ENCODE measurements at regions not wholly inside any gene's neighbourhood (a gene's known extent, or its start where the extent isn't known, plus 50 kb on each side); places are given as distances from the start of the nearest gene placed in this dataset.

DNA sequence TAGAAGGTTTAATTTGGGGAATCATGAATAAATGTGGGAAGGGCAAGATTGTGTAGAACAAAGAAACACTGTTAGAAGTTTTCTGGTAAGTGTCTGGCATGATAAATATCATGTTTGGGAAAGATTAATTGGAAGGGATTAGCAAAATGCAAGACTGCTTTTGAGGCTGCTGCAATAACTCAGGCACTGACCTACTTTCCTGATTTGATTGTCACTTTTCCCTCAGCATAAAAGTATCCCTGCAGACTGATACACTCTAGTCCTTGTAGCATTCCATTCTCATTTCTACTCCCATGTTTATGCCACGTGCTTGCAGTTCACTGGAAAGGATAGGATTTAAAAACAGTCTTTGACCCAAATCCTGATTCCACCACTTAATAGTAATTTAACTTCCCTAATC, 303.3 kb upstream of the SEMA3A start:
- H3K4me2 ChIP-seq (ENCODE audit: low read length): no peak overlapping the region
- POLR2A ChIA-PET: no interaction called here
- no peaks in the 10 kb centered on the region for H3K9me3 ChIP-seq (ENCODE audit: low read length)
- BruUV-seq (replicated peaks): no TSS peak
- no peaks in the 10 kb centered on the region for H3K9me2 ChIP-seq (ENCODE audit: insufficient read depth, low read length)
- TF ChIP-seq, protein P1, sequence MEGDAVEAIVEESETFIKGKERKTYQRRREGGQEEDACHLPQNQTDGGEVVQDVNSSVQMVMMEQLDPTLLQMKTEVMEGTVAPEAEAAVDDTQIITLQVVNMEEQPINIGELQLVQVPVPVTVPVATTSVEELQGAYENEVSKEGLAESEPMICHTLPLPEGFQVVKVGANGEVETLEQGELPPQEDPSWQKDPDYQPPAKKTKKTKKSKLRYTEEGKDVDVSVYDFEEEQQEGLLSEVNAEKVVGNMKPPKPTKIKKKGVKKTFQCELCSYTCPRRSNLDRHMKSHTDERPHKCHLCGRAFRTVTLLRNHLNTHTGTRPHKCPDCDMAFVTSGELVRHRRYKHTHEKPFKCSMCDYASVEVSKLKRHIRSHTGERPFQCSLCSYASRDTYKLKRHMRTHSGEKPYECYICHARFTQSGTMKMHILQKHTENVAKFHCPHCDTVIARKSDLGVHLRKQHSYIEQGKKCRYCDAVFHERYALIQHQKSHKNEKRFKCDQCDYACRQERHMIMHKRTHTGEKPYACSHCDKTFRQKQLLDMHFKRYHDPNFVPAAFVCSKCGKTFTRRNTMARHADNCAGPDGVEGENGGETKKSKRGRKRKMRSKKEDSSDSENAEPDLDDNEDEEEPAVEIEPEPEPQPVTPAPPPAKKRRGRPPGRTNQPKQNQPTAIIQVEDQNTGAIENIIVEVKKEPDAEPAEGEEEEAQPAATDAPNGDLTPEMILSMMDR (conservative IDR thresholded peaks at IDR 0.05; ENCODE audit: low read length): no peak
- no peak for TF ChIP-seq EZH2phosphoT487 (IDR thresholded peaks at IDR 0.05; ENCODE audit: borderline replicate concordance, low read depth, low read length)
- no peaks in the 10 kb centered on the region for H4K20me1 ChIP-seq (ENCODE audit: insufficient read depth, low read length)
- no peaks in the 10 kb centered on the region for H3K79me2 ChIP-seq (ENCODE audit: insufficient read depth, low read depth, low read length)
- CTCF ChIA-PET (ENCODE audit: unreplicated experiment): no interaction called here
- intact Hi-C loops (cut with micrococcal nuclease; ENCODE audit: unreplicated experiment): no loop called here
- no peaks in the 10 kb centered on the region for H3K36me3 ChIP-seq (ENCODE audit: insufficient read depth, low read length)
- no peaks in the 10 kb centered on the region for H3K4me1 ChIP-seq (ENCODE audit: insufficient read depth, low read length, poor library complexity, severe bottlenecking)
- H2AFZ ChIP-seq (ENCODE audit: low read length): no peak overlapping the region
- H3K27ac ChIP-seq (ENCODE audit: low read depth, low read length, poor library complexity, severe bottlenecking): no peak overlapping the region
- H3K4me3 ChIP-seq (ENCODE audit: low read depth, low read length, poor library complexity, severe bottlenecking): no peak overlapping the region
- DNase-seq (ENCODE audit: low spot score): no peak

DNA sequence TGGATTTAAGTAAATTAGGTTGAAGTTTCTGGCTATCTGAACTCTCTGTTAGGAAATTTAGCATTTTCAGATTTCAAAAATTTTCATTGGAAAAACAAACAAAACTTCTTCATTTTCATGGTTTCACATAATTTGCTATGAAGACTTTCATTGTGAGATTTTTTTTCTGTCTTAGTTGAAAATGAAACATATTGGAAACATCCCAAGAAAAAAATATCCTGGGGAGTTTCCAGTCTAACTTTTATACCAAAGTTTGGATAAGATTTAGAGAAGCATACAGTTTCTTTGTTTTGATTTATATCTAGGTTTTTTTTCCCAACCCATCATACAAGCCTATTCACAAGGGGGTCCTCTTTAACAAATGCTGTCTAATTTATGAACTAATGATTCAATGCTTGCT, 300.5 kb upstream of the SEMA3A start:
- POLR2A ChIA-PET: no interaction called here
- H3K79me2 ChIP-seq (ENCODE audit: insufficient read depth, low read depth, low read length): no peaks in the 10 kb centered on the region

More for the DNA sequence above, 300.5 kb upstream of the SEMA3A start:
- no peaks in the 10 kb centered on the region for H3K9me2 ChIP-seq (ENCODE audit: insufficient read depth, low read length)
- DNase-seq (ENCODE audit: low spot score): no peak
- intact Hi-C loops (cut with micrococcal nuclease; ENCODE audit: unreplicated experiment): no loop called here
- H2AFZ ChIP-seq (ENCODE audit: low read length): no peak overlapping the region
- no TSS peak for BruUV-seq (replicated peaks)
- H3K36me3 ChIP-seq (ENCODE audit: insufficient read depth, low read length): no peaks in the 10 kb centered on the region
- no peak overlapping the region for H3K4me3 ChIP-seq (ENCODE audit: low read depth, low read length, poor library complexity, severe bottlenecking)
- no peak for TF ChIP-seq EZH2phosphoT487 (IDR thresholded peaks at IDR 0.05; ENCODE audit: borderline replicate concordance, low read depth, low read length)
- TF ChIP-seq, protein P1 (conservative IDR thresholded peaks at IDR 0.05; ENCODE audit: low read length): no peak
- CTCF ChIA-PET (ENCODE audit: unreplicated experiment): no interaction called here
- H4K20me1 ChIP-seq (ENCODE audit: insufficient read depth, low read length): no peaks in the 10 kb centered on the region
- H3K4me2 ChIP-seq (ENCODE audit: low read length): no peak overlapping the region
- H3K4me1 ChIP-seq (ENCODE audit: insufficient read depth, low read length, poor library complexity, severe bottlenecking): no peaks in the 10 kb centered on the region
- no peak overlapping the region for H3K27ac ChIP-seq (ENCODE audit: low read depth, low read length, poor library complexity, severe bottlenecking)
- H3K9me3 ChIP-seq (ENCODE audit: low read length): no peaks in the 10 kb centered on the region
